Neural crest cell (in vitro differentiated cells): ENCODE measurements at regions not wholly inside any gene's neighbourhood (a gene's known extent, or its start where the extent isn't known, plus 50 kb on each side); places are given as distances from the start of the nearest gene placed in this dataset.

ENCODE experiments used
- DNase-seq: peaks from one replicate; pipeline ENCODE4 v3.0.0; 2021; ENCODE audit warnings: low read depth, mixed read lengths, low spot score
- H3K27ac Mint-ChIP-seq: one replicate; pipeline ENCODE4 v1.8.0; 2021; ENCODE audit warnings: mild to moderate bottlenecking, mixed read lengths; ENCODE audit not compliant: unreplicated experiment
- H3K27me3 Mint-ChIP-seq: 2 replicates; pipeline ENCODE4 v1.8.0; 2021; ENCODE audit warnings: low read depth, mild to moderate bottlenecking, mixed read lengths
- H3K36me3 Mint-ChIP-seq: 2 replicates; pipeline ENCODE4 v1.8.0; 2021; ENCODE audit warnings: low read depth, mild to moderate bottlenecking, mixed read lengths
- H3K4me1 Mint-ChIP-seq: 2 replicates; pipeline ENCODE4 v1.8.0; 2021; ENCODE audit warnings: mixed read lengths
- H3K4me3 Mint-ChIP-seq: one replicate; pipeline ENCODE4 v1.8.0; 2021; ENCODE audit warnings: mild to moderate bottlenecking, mixed read lengths
- H3K9me3 Mint-ChIP-seq: 2 replicates; pipeline ENCODE4 v1.8.0; 2021; ENCODE audit warnings: mixed read lengths
- CTCF ChIP-seq: fragments of 200-600 bp; sonication (generic); conservative IDR thresholded peaks from 2 replicates; pipeline ENCODE4 v1.5.0; 2021; ENCODE audit warnings: antibody characterized with exemption, mild to moderate bottlenecking

DNA sequence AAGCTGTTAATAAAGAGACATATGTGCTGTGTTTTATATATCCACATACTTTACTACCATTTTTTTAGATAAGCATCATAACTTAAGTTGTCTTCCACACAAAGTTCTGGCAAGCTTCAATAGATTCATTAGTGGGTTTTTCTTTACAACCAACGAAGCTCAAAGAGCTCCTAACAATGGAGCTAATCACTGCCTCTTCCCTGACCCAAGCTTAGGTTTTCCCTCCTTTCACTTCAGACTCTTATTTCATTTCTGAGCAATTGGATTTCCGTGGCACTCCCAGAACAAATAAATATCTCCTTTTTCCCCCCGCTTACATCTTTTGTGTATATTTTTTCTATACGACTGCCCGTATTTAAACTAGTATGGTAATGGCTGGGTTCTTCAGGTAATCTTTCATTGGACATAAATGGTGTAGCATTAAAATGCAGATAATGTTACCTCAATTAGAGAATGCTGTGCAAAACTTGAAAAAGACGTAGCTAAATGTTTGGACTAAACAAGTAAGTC lies 275.5 kb upstream of the TMEM161B start:
- Mint-ChIP-seq H3K27ac (no peak overlapping the region), H3K27me3 (no peaks in the 10 kb centered on the region), H3K9me3 (no peaks in the 10 kb centered on the region), H3K4me1 (peaks cover 41% of the 10 kb centered on the region), H3K4me3 (no peak overlapping the region), H3K36me3 (no peaks in the 10 kb centered on the region)
- DNase-seq = no peak
- no peak for TF ChIP-seq CTCF

- Mint-ChIP-seq H3K27ac (no peak overlapping the region), H3K4me3 (no peak overlapping the region), H3K27me3 (no peaks in the 10 kb centered on the region), H3K4me1 (peaks cover 50% of the 10 kb centered on the region), H3K9me3 (no peaks in the 10 kb centered on the region), H3K36me3 (no peaks in the 10 kb centered on the region)
- DNase-seq = no peak
- TF ChIP-seq CTCF = no peak
Measured at GRCh38 chr5:88542786-88543185, 274.1 kb upstream of the TMEM161B start.

GRCh38 chr5:88540471-88541115 lies 271.9 kb upstream of the TMEM161B start:
- DNase-seq = no peak
- no peak for TF ChIP-seq CTCF
- peak overlapping the region; percentile 28 for H3K27ac Mint-ChIP-seq
- peak overlapping the region; percentile 66 for H3K4me3 Mint-ChIP-seq
- H3K4me1 Mint-ChIP-seq = peaks cover 58% of the 10 kb centered on the region
- H3K36me3 Mint-ChIP-seq = no peaks in the 10 kb centered on the region
- H3K9me3 Mint-ChIP-seq = no peaks in the 10 kb centered on the region
- no peaks in the 10 kb centered on the region for H3K27me3 Mint-ChIP-seq

DNA sequence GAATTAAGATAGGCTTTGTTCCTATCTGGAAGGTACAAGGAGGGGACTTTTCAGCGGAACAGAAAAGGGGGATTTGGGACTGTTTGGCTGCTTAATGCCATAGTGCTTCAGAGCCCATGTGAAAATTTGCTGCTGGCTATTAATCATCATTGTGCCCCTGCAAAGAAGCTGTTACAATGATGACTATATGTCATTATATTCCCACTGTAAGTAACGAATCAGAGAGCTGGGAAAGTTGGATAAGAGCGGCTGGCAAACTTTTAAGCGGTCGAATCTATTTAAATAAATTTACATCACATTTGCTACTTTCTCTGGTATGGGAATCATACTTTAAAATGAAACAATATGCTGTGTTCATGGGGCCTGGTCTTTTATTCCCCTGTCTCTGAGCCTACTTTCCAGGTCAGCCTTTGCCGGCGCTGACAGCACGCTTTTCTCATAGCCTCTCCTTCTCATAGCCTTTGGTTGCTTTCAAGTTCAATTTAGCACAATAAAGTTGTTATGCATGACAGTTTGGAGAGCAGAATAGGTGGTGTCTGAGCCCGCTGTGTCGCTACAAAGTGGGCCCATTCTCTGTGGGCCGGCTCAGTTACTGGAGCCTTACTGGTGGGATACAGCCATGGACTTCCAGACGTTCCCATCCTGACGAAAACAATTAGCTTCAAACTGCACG lies 271.2 kb upstream of the TMEM161B start:
- no peak for DNase-seq
- Mint-ChIP-seq H3K4me1 (peaks cover 50% of the 10 kb centered on the region), H3K27ac (peak overlapping the region; percentile 28), H3K27me3 (no peaks in the 10 kb centered on the region), H3K36me3 (no peaks in the 10 kb centered on the region), H3K4me3 (peak overlapping the region; percentile 66), H3K9me3 (no peaks in the 10 kb centered on the region)
- TF ChIP-seq CTCF = no peak

- Mint-ChIP-seq H3K4me3 (no peak overlapping the region), H3K27ac (no peak overlapping the region), H3K9me3 (peaks cover under 1% of the 10 kb centered on the region), H3K4me1 (peaks cover 42% of the 10 kb centered on the region), H3K27me3 (no peaks in the 10 kb centered on the region), H3K36me3 (no peaks in the 10 kb centered on the region)
- TF ChIP-seq CTCF = no peak
- no peak for DNase-seq
Measured at GRCh38 chr5:88539026-88539425, 270.4 kb upstream of the TMEM161B start.
